Left lobe of liver (tissue), 2 donors: ENCODE measurements at regions not wholly inside any gene's neighbourhood (a gene's known extent, or its start where the extent isn't known, plus 50 kb on each side); places are given as distances from the start of the nearest gene placed in this dataset.

Source experiments
- ATAC-seq: fragments of 200-7000 bp; cut with Tn5 transposase; one replicate; pipeline ENCODE4 v1.9.1; 2020; ENCODE audit warnings: mild to moderate bottlenecking, moderate library complexity
- DNase-seq: peaks from one replicate; pipeline ENCODE4 v3.0.0-alpha.2; 2020; ENCODE audit warnings: low spot score
- donor health status: DM: no; HTN: no; CAD: no; lungs with moderate emphysema.
- donor health status: DM: no; HTN: yes; CAD: no.

- DNase-seq (no peak), ATAC-seq (no peak)
These were observed 159.5 kb upstream of the LPP start for GRCh38 chr3:187994221-187995042.

- ATAC-seq (no peak), DNase-seq (no peak)
These were observed 158.9 kb upstream of the LPP start for GRCh38 chr3:187995043-187995400.

GRCh38 chr3:187995667-187996066 lies 158.3 kb upstream of the LPP start:
- no peak for DNase-seq
- ATAC-seq, result no peak

- DNase-seq, result no peak
- ATAC-seq, result no peak
These were observed 157.3 kb upstream of the LPP start for GRCh38 chr3:187996609-187997008.

- DNase-seq (no peak), ATAC-seq (no peak)
These were observed 156.5 kb upstream of the LPP start for GRCh38 chr3:187997490-187997889.

- DNase-seq, result peak; percentile 78
- ATAC-seq, result peak; percentile 79
These were observed 155.9 kb upstream of the LPP start for GRCh38 chr3:187997946-187998561.

- no peak for DNase-seq
- no peak for ATAC-seq
These were observed 155.3 kb upstream of the LPP start for GRCh38 chr3:187998611-187999010.

GRCh38 chr3:187999821-188000220 lies 154.1 kb upstream of the LPP start:
- ATAC-seq (no peak), DNase-seq (no peak)

GRCh38 chr3:188000361-188000861 lies 153.5 kb upstream of the LPP start:
- peak; percentile 54 for ATAC-seq

GRCh38 chr3:188001093-188001492 lies 152.9 kb upstream of the LPP start:
- DNase-seq (peak; percentile 69), ATAC-seq (peak; percentile 19)

More at GRCh38 chr3:188000361-188000861, 153.5 kb upstream of the LPP start:
- DNase-seq, result peak; percentile 83

- ATAC-seq, result no peak
- DNase-seq, result no peak
These were observed 152.0 kb upstream of the LPP start for GRCh38 chr3:188001926-188002325.

GRCh38 chr3:188002626-188003138 lies 151.3 kb upstream of the LPP start:
- DNase-seq, result no peak
- peak; percentile 4 for ATAC-seq

- ATAC-seq (peak; percentile 81), DNase-seq (peak; percentile 81)
These were observed 150.5 kb upstream of the LPP start for GRCh38 chr3:188003188-188004171.

- DNase-seq, result peak; percentile 77
- peak; percentile 60 for ATAC-seq
These were observed 147.1 kb upstream of the LPP start for GRCh38 chr3:188006726-188007393.

- DNase-seq (no peak), ATAC-seq (no peak)
These were observed 146.1 kb upstream of the LPP start for GRCh38 chr3:188007897-188008296.

GRCh38 chr3:188008582-188009213 lies 145.3 kb upstream of the LPP start:
- no peak for DNase-seq
- no peak for ATAC-seq

GRCh38 chr3:188010478-188010877 lies 143.5 kb upstream of the LPP start:
- ATAC-seq, result no peak
- no peak for DNase-seq

GRCh38 chr3:188019727-188020126 lies 134.2 kb upstream of the LPP start:
- ATAC-seq, result no peak
- DNase-seq, result no peak

GRCh38 chr3:188021041-188021440 lies 132.9 kb upstream of the LPP start:
- ATAC-seq, result no peak

GRCh38 chr3:188021502-188022040 lies 132.4 kb upstream of the LPP start:
- ATAC-seq (no peak), DNase-seq (no peak)

More at GRCh38 chr3:188021041-188021440, 132.9 kb upstream of the LPP start:
- DNase-seq, result no peak
